GM12878 (cell line): ENCODE measurements at regions not wholly inside any gene's neighbourhood (a gene's known extent, or its start where the extent isn't known, plus 50 kb on each side); places are given as distances from the start of the nearest gene placed in this dataset.

ENCODE experiments used
- ATAC-seq: fragments of 200-7000 bp; cut with Tn5 transposase; 3 replicates; pipeline ENCODE4 v1.9.1; 2020; ENCODE audit warnings: mild to moderate bottlenecking, moderate library complexity
- BruUV-seq: library from RNA; stranded (reverse); fragments of 400-500 nt; replicated peaks from 2 replicates; lab custom pipeline; 2021; lab: Mats Ljungman, UMichigan
- CTCF ChIA-PET: fragments of 300-600 bp; sonication (Branson Sonifier 250); formaldehyde crosslinking; extraction: SDS; loops from one replicate; lab custom pipeline; 2021; ENCODE audit warnings: inconsistent platforms; lab: Yijun Ruan, JAX
- POLR2A ChIA-PET: fragments of 350-600 bp; formaldehyde crosslinking; extraction: SDS; loops from one replicate; lab custom pipeline; 2021; ENCODE audit warnings: inconsistent platforms; lab: Charles Lee
- RAD21 ChIA-PET: fragments of 300-600 bp; sonication (Branson Sonifier 250); formaldehyde crosslinking; loops from one replicate; lab custom pipeline; 2023; ENCODE audit warnings: antibody characterized with exemption; ENCODE audit not compliant: unreplicated experiment; lab: Charles Lee
- SMC1A ChIA-PET: fragments of 300-600 bp; sonication (Branson Sonifier 250); formaldehyde crosslinking; loops from one replicate; lab custom pipeline; 2023; ENCODE audit not compliant: unreplicated experiment, uncharacterized antibody; lab: Charles Lee
- DNase-seq: peaks from one replicate; pipeline ENCODE4 v3.0.0-alpha.2; 2011; ENCODE audit warnings: low read depth, low spot score
- FAIRE-seq: peaks from 3 replicates; lab custom pipeline; 2011; peaks lifted over from hg19 to GRCh38; lab: Jason Lieb, UNC
- H2AFZ ChIP-seq: 2 replicates; pipeline ENCODE4 v1.6.0; 2011; ENCODE audit warnings: low read depth, low read length, control low read depth; ENCODE audit not compliant: control insufficient read depth
- H3K27ac ChIP-seq: 2 replicates; pipeline ENCODE4 v1.5.1; 2011; ENCODE audit warnings: control low read depth; ENCODE audit not compliant: control insufficient read depth, insufficient read depth
- H3K27me3 ChIP-seq, 2 experiments: replicated peaks in 1 of 2; 2 replicates each; pipeline versions ENCODE4 v1.6.0 to v1.6.1; 2011; ENCODE audit warnings: low read length in 1 of 2; ENCODE audit not compliant: control insufficient read depth in 2 of 2, insufficient read depth in 2 of 2
- H3K36me3 ChIP-seq, 2 experiments: 2 replicates each; pipeline ENCODE4 v1.5.1; 2011; ENCODE audit warnings: low read length in 1 of 2; ENCODE audit not compliant: control insufficient read depth in 2 of 2, insufficient read depth in 2 of 2
- H3K4me1 ChIP-seq: 2 replicates; pipeline ENCODE4 v1.6.1; 2011; ENCODE audit warnings: mild to moderate bottlenecking, low read length, moderate library complexity, mixed read lengths; ENCODE audit not compliant: control insufficient read depth, insufficient read depth
- H3K4me2 ChIP-seq: 2 replicates; pipeline ENCODE4 v1.6.0; 2011; ENCODE audit warnings: control low read depth; ENCODE audit not compliant: control insufficient read depth, insufficient read depth
- H3K4me3 ChIP-seq: fragments of 200-600 bp; sonication (generic); 2 replicates; pipeline ENCODE4 v1.5.1; 2016
- H3K79me2 ChIP-seq: 2 replicates; pipeline ENCODE4 v1.6.0; 2011; ENCODE audit warnings: low read length; ENCODE audit not compliant: control insufficient read depth, insufficient read depth
- H3K9ac ChIP-seq: 2 replicates; pipeline ENCODE4 v1.8.0; 2011; ENCODE audit warnings: low read length, control low read depth, mixed read lengths; ENCODE audit not compliant: control insufficient read depth, insufficient read depth
- H3K9me3 ChIP-seq: replicated peaks from 3 replicates; pipeline ENCODE4 v1.5.1; 2011; ENCODE audit warnings: mild to moderate bottlenecking, low read length; ENCODE audit not compliant: control insufficient read depth, insufficient read depth
- H4K20me1 ChIP-seq: 2 replicates; pipeline ENCODE4 v1.6.0; 2011; ENCODE audit not compliant: control insufficient read depth, insufficient read depth
- CBX5 ChIP-seq: sonication (generic); IDR thresholded peaks from 2 replicates; pipeline ENCODE4 v1.6.1; 2016; ENCODE audit warnings: low read depth, moderate library complexity, mild to moderate bottlenecking, inconsistent platforms
- PAX8 ChIP-seq: fragments of 450-650 bp; IDR thresholded peaks from 2 replicates; pipeline ENCODE4 v1.6.1; 2017; ENCODE audit warnings: mild to moderate bottlenecking, moderate library complexity
- PRDM15 ChIP-seq: fragments of 450-650 bp; formaldehyde crosslinking; IDR thresholded peaks from 2 replicates; pipeline ENCODE4 v1.4.0; 2020; ENCODE audit warnings: mild to moderate bottlenecking, moderate library complexity
- RAD51 ChIP-seq: fragments of 450-650 bp; IDR thresholded peaks from 2 replicates; pipeline ENCODE4 v1.6.1; 2016; ENCODE audit warnings: moderate library complexity, mild to moderate bottlenecking, inconsistent platforms
- RELB ChIP-seq: fragments of 450-650 bp; IDR thresholded peaks from 2 replicates; pipeline ENCODE4 v1.6.1; 2017; ENCODE audit warnings: low read depth, mild to moderate bottlenecking, moderate library complexity
- SMAD1 ChIP-seq: fragments of 450-650 bp; IDR thresholded peaks from 2 replicates; pipeline ENCODE4 v1.6.1; 2018; ENCODE audit warnings: mild to moderate bottlenecking, low read depth; ENCODE audit not compliant: partially characterized antibody
- TCF3 ChIP-seq: IDR thresholded peaks from 2 replicates; pipeline ENCODE4 v1.6.1; 2012; ENCODE audit warnings: low read depth, mild to moderate bottlenecking, low read length, borderline replicate concordance; ENCODE audit not compliant: insufficient read depth
- ZNF207 ChIP-seq: fragments of 450-650 bp; IDR thresholded peaks from 2 replicates; pipeline ENCODE4 v1.6.1; 2014; ENCODE audit warnings: antibody characterized with exemption, mild to moderate bottlenecking, borderline replicate concordance
- WGBS: methylation state at CpG from one replicate; pipeline ENCODE4 v1.1.6; 2016; ENCODE audit warnings: low lambda C conversion rate; ENCODE audit not compliant: insufficient replicate concordance, insufficient coverage; ENCODE audit errors: missing lambda C conversion rate; 5-methylcytosine and 5-hydroxymethylcytosine counted together
- in situ Hi-C: fragments of 300-500 bp; cut with MboI; formaldehyde crosslinking; loops from 9 replicates; pipeline ENCODE4 v1.14.3; 2018; ENCODE audit warnings: mixed read lengths
- intact Hi-C: fragments of 100-400 bp; cut with micrococcal nuclease; formaldehyde crosslinking; loops from one replicate; pipeline ENCODE4 v1.14.2; 2022; ENCODE audit not compliant: unreplicated experiment

- TF ChIP-seq RELB (no peak), ZNF207 (no peak)
Measured at GRCh38 chr14:94699831-94700230, 70.1 kb downstream of the GSC start (continued).

GRCh38 chr14:94697773-94698556 lies 71.9 kb downstream of the GSC start:
- no peak overlapping the region for H2AFZ ChIP-seq
- FAIRE-seq (no peak), ATAC-seq (no peak), DNase-seq (no peak)
- H3K9ac ChIP-seq = no peak overlapping the region
- no peak for TF ChIP-seq PAX8
- TF ChIP-seq TCF3 = no peak
- no peak for TF ChIP-seq SMAD1
- no peak for TF ChIP-seq RAD51
- no peak for TF ChIP-seq CBX5
- TF ChIP-seq ZNF207 = no peak
- no peak for TF ChIP-seq PRDM15 (CRISPR knock-in tag)
- 18% methylated on average over 12 of the region's 12 CpGs for WGBS
- no peak overlapping the region for H3K4me3 ChIP-seq
- POLR2A ChIA-PET = no interaction called here
- intact Hi-C loops (no loop called here), in situ Hi-C loops (loop anchor here (25.0 kb wide), 1 partner anchor 689 kb away; no protein-coding TSS in a partner anchor)
- no peaks in the 10 kb centered on the region for H3K79me2 ChIP-seq
- no peak overlapping the region for H3K27ac ChIP-seq
- no peak overlapping the region for H3K4me2 ChIP-seq
- CTCF ChIA-PET = interaction anchor here (1.8 kb wide), 1 partner anchor 8 kb away, joined by 4 read pairs; no protein-coding TSS in a partner anchor
- no peaks in the 10 kb centered on the region for H3K27me3 ChIP-seq
- RAD21 ChIA-PET = no interaction called here
- BruUV-seq = no TSS peak
- H3K9me3 ChIP-seq = no peaks in the 10 kb centered on the region
- SMC1A ChIA-PET = no interaction called here
- no peaks in the 10 kb centered on the region for H4K20me1 ChIP-seq
- H3K36me3 ChIP-seq = no peaks in the 10 kb centered on the region
- H3K4me1 ChIP-seq = no peaks in the 10 kb centered on the region
